ENCODE measurements at regions not wholly inside any gene's neighbourhood (a gene's known extent, or its start where the extent isn't known, plus 50 kb on each side); places are given as distances from the start of the nearest gene placed in this dataset. TPM values are rescaled to one million over a fixed set of nuclear protein-coding genes. Genes with fewer than 3 reads are reported as not detected.

- H3K4me3 ChIP-seq, result no peak overlapping the region
- H3K4me1 ChIP-seq (ENCODE audit: control insufficient read depth in 5 of 5, insufficient read depth in 5 of 5, low read length in 5 of 5), result peaks cover 0 to 6% (median 0%) of the 10 kb centered on the region in 5 donors
- DNase-seq, result peak in 1 of 3 donors; percentile 9
- no peak overlapping the region for H3K9ac ChIP-seq (ENCODE audit: insufficient read depth in 1 of 2, low read length in 2 of 2)
- no peak for TF ChIP-seq CTCF (IDR thresholded peaks at IDR 0.05; ENCODE audit: control extremely low read depth, extremely low read depth)
- WGBS, 2 donors, result 49 to 69% methylated on average over 1 of the region's 1 CpG
- H3K27ac ChIP-seq (ENCODE audit: low read depth in 1 of 2, low read length in 1 of 2), result no peak overlapping the region
- no peaks in the 10 kb centered on the region for H3K36me3 ChIP-seq (ENCODE audit: control insufficient read depth in 4 of 4, insufficient read depth in 4 of 4, low read length in 4 of 4)
- ATAC-seq (ENCODE audit: insufficient read depth, low FRiP score), result no peak
- no peaks in the 10 kb centered on the region for H3K27me3 ChIP-seq (ENCODE audit: control insufficient read depth in 3 of 3, insufficient read depth in 3 of 3, low read length in 2 of 3)
- H3K9me3 ChIP-seq (ENCODE audit: control insufficient read depth in 4 of 4, insufficient read depth in 3 of 4, low read length in 3 of 4), result no peaks in the 10 kb centered on the region
Observed at GRCh38 chr3:175868626-175869025, 1009.5 kb downstream of the NAALADL2 start.

- Histone ChIP-seq H3K36me3 (ENCODE audit: control insufficient read depth in 4 of 4, insufficient read depth in 4 of 4, low read length in 4 of 4) (no peaks in the 10 kb centered on the region), H3K9ac (ENCODE audit: insufficient read depth in 1 of 2, low read length in 2 of 2) (no peak overlapping the region), H3K27me3 (ENCODE audit: control insufficient read depth in 3 of 3, insufficient read depth in 3 of 3, low read length in 2 of 3) (no peaks in the 10 kb centered on the region), H3K27ac (ENCODE audit: low read depth in 1 of 2, low read length in 1 of 2) (no peak overlapping the region), H3K4me3 (no peak overlapping the region), H3K4me1 (ENCODE audit: control insufficient read depth in 5 of 5, insufficient read depth in 5 of 5, low read length in 5 of 5) (peaks cover 0 to 6% (median 0%) of the 10 kb centered on the region in 5 donors), H3K9me3 (ENCODE audit: control insufficient read depth in 4 of 4, insufficient read depth in 3 of 4, low read length in 3 of 4) (no peaks in the 10 kb centered on the region)
- DNase-seq (no peak), ATAC-seq (ENCODE audit: insufficient read depth, low FRiP score) (no peak)
- TF ChIP-seq CTCF (IDR thresholded peaks at IDR 0.05; ENCODE audit: control extremely low read depth, extremely low read depth), result no peak
- 83 to 86% methylated on average over 1 of the region's 1 CpG for WGBS, 2 donors
Observed at GRCh38 chr3:175865724-175866123, 1006.6 kb downstream of the NAALADL2 start.

- no peak overlapping the region for H3K9ac ChIP-seq (ENCODE audit: insufficient read depth in 1 of 2, low read length in 2 of 2)
- no peaks in the 10 kb centered on the region for H3K36me3 ChIP-seq (ENCODE audit: control insufficient read depth in 4 of 4, insufficient read depth in 4 of 4, low read length in 4 of 4)
- H3K4me1 ChIP-seq (ENCODE audit: control insufficient read depth in 5 of 5, insufficient read depth in 5 of 5, low read length in 5 of 5), result peaks cover 0 to 6% (median 0%) of the 10 kb centered on the region in 5 donors
- WGBS, 2 donors, result 81 to 89% methylated on average over 4 of the region's 4 CpGs
- no peak for TF ChIP-seq CTCF (IDR thresholded peaks at IDR 0.05; ENCODE audit: control extremely low read depth, extremely low read depth)
- no peaks in the 10 kb centered on the region for H3K9me3 ChIP-seq (ENCODE audit: control insufficient read depth in 4 of 4, insufficient read depth in 3 of 4, low read length in 3 of 4)
- no peak for DNase-seq
- H3K27me3 ChIP-seq (ENCODE audit: control insufficient read depth in 3 of 3, insufficient read depth in 3 of 3, low read length in 2 of 3), result no peaks in the 10 kb centered on the region
- H3K4me3 ChIP-seq, result no peak overlapping the region
- no peak for ATAC-seq (ENCODE audit: insufficient read depth, low FRiP score)
- no peak overlapping the region for H3K27ac ChIP-seq (ENCODE audit: low read depth in 1 of 2, low read length in 1 of 2)
Observed at GRCh38 chr3:175861916-175862315, 1002.8 kb downstream of the NAALADL2 start.

Small RNA genes in the stretch of these regions (small RNA-seq; reads per million reads assigned to genes)
- gene AC104640.2 (ENCODE audit: low replicate concordance) (not detected), gene RNA5SP147 (ENCODE audit: low replicate concordance) (not detected)
